GM13977 (cell line): ENCODE measurements at regions not wholly inside any gene's neighbourhood (a gene's known extent, or its start where the extent isn't known, plus 50 kb on each side); places are given as distances from the start of the nearest gene placed in this dataset.

Experiments used
- DNase-seq: peaks from one replicate; pipeline ENCODE4 v3.0.0; 2012; ENCODE audit warnings: low spot score
- CTCF ChIP-seq: IDR thresholded peaks from 2 replicates; pipeline ENCODE4 v1.5.1; 2012; ENCODE audit warnings: mild to moderate bottlenecking, control low read depth; ENCODE audit not compliant: insufficient read depth; ENCODE audit errors: extremely low read depth, missing control alignments
- in situ Hi-C: fragments of 300-500 bp; cut with MboI; formaldehyde crosslinking; loops from one replicate; pipeline ENCODE4 v1.12.0; 2022; ENCODE audit warnings: low sequenced_read_pairs, low pct_unique_long_range_greater_than_20kb, mixed read lengths, inconsistent platforms; ENCODE audit not compliant: unreplicated experiment

DNA sequence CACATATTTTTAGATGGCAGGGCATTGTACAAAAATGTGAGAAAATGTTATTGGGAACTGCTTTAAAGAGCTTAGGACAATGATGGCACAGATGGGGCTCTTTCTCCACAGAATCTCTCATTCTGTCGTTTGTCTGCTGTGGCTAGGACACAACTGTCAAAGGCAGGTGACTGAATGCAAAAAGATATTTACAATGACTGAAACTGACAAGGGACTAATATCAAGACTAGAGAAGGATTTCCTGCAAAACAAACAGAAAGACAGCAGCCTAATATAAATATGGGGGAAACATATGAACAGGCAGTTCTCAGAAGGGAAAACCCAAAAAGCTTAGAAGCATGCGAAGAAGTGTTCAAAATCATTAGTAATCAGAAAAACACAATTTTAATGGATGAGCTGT, 177.5 kb upstream of the AFF2 start:
- TF ChIP-seq CTCF: no peak
- in situ Hi-C loops: no loop called here
- DNase-seq: no peak

DNA sequence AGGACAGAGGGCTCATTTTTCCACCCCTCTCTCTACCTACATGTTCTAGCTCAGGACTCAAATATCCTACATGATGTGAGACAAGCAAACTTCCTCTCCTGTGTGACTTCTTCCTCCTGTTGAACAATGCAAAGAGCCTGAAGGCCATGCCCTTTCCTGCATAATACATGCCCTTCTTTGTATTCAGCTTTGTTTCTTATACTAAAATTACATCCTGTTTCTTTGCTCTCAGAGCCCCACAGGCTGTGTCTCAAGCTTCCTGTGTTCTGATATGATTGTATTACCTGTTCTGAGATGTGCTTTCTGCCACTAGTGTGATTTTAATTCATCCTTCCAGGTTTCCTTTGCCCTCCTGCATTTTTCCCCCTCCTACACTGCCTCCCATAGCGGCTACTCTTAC, 166.4 kb upstream of the AFF2 start:
- no peak for TF ChIP-seq CTCF
- in situ Hi-C loops: no loop called here
- no peak for DNase-seq

DNA sequence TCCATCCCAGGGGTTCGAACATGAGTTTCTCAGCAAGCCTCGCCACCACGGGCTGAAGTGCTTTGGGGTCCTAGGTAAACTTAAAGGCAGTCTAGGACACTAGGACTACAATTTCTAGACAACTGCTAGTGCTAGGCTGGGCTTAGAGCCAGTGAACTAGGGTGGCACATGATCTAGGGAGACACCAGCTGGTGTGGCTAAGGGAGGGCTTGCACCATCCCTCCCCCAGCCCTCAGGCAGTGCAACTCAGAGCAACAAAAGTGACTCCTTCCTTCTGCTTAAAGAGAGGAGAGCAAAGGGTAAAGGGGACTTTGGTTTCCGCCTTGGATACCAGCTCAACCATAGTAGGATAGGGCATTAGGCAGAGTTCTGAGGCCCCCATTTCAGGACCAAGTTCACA, 162.5 kb upstream of the AFF2 start:
- in situ Hi-C loops: no loop called here
- no peak for DNase-seq
- no peak for TF ChIP-seq CTCF

- no peak for DNase-seq
- no peak for TF ChIP-seq CTCF
- in situ Hi-C loops: no loop called here
Observed at GRCh38 chrX:148354916-148355315, 145.5 kb upstream of the AFF2 start.

- in situ Hi-C loops: no loop called here
- no peak for TF ChIP-seq CTCF
- no peak for DNase-seq
Observed at GRCh38 chrX:148361641-148362040, 138.8 kb upstream of the AFF2 start.

DNA sequence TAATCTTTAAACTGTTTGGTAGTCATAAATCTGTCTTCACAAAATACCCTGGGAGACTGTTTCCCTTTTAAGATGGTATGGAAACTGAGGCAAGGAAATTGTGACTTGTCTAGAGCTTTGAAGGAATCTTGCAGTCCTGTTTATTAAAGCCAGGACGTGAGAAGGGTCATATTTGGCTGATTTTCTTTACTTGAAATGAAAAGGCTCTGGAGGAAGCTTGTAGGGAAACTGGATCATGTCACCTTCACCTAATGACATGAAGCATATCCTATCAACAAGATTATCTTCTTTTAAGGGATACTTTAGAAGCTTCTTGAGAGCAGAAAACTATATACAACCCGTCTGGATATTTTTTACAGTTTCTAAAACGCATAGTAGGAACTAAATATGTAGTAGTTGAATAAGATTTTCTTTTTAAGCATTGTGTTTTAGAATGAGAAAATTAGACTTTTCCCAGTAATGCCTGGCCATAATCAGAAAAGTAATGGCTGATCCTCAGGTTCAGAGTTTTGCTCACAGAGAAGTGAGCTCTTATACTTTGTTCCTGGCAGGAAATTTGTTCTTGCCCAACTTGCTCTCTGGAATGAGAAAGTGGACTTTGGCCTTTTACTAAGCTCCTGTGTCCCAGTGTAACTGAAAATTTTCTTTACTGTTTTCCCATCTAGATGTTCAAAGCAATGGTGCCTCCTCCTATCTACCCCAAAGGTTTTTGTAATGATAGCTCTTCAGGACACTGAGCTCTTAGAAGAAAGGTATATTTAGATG, 136.8 kb upstream of the AFF2 start:
- DNase-seq: no peak
- no peak for TF ChIP-seq CTCF
- in situ Hi-C loops: no loop called here
